ENCODE measurements at regions not wholly inside any gene's neighbourhood (a gene's known extent, or its start where the extent isn't known, plus 50 kb on each side); places are given as distances from the start of the nearest gene placed in this dataset.

GRCh38 chr2:234705108-234705507 lies 208.2 kb upstream of the ARL4C start:
- H3K36me3 ChIP-seq (ENCODE audit: control insufficient read depth in 2 of 2, insufficient read depth in 1 of 2, low read length in 2 of 2), result no peaks in the 10 kb centered on the region
- no peaks in the 10 kb centered on the region for H3K9me3 ChIP-seq (ENCODE audit: control insufficient read depth, insufficient read depth, low read depth, low read length)
- ChIA-PET CTCF (interaction anchor here (0.6 to 0.8 kb wide), 2 partner anchors 10 to 413 kb away, joined by 3 read pairs; no protein-coding TSS in a partner anchor), POLR2A (no interaction called here)
- no peak overlapping the region for H3K4me3 ChIP-seq (ENCODE audit: low read depth, low read length)
- no peak overlapping the region for H3K27ac ChIP-seq (ENCODE audit: extremely low read depth, low read depth, low read length)
- no peaks in the 10 kb centered on the region for H3K4me1 ChIP-seq (ENCODE audit: control insufficient read depth, insufficient read depth, low read length)
- TF ChIP-seq ZNF629 (tag by site-specific recombination; IDR thresholded peaks at IDR 0.05) (peak; percentile 89), ZFP41 (tag by site-specific recombination; IDR thresholded peaks at IDR 0.05; ENCODE audit: borderline replicate concordance) (no peak), PRDM1 (tag by site-specific recombination; IDR thresholded peaks at IDR 0.05) (peak; percentile 36; the same call in 1 of the 2 replicates), ZNF366 (tag by site-specific recombination; conservative IDR thresholded peaks at IDR 0.05) (no peak; the same call in 1 of the 2 replicates), ZEB2 (tag by site-specific recombination; IDR thresholded peaks at IDR 0.05) (no peak), ZNF138 (tag by site-specific recombination; IDR thresholded peaks at IDR 0.05; ENCODE audit: borderline replicate concordance) (no peak), ZBTB21 (tag by site-specific recombination; IDR thresholded peaks at IDR 0.05) (peak; percentile 87), ZNF423 (tag by site-specific recombination; IDR thresholded peaks at IDR 0.05) (no peak), SP7 (tag by site-specific recombination; IDR thresholded peaks at IDR 0.05) (peak; percentile 67)
- TF ChIP-seq, protein P1, sequence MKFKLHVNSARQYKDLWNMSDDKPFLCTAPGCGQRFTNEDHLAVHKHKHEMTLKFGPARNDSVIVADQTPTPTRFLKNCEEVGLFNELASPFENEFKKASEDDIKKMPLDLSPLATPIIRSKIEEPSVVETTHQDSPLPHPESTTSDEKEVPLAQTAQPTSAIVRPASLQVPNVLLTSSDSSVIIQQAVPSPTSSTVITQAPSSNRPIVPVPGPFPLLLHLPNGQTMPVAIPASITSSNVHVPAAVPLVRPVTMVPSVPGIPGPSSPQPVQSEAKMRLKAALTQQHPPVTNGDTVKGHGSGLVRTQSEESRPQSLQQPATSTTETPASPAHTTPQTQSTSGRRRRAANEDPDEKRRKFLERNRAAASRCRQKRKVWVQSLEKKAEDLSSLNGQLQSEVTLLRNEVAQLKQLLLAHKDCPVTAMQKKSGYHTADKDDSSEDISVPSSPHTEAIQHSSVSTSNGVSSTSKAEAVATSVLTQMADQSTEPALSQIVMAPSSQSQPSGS (tag by site-specific recombination; IDR thresholded peaks at IDR 0.05; ENCODE audit: low read depth), result peak; percentile 72
- TF ChIP-seq, protein P2, sequence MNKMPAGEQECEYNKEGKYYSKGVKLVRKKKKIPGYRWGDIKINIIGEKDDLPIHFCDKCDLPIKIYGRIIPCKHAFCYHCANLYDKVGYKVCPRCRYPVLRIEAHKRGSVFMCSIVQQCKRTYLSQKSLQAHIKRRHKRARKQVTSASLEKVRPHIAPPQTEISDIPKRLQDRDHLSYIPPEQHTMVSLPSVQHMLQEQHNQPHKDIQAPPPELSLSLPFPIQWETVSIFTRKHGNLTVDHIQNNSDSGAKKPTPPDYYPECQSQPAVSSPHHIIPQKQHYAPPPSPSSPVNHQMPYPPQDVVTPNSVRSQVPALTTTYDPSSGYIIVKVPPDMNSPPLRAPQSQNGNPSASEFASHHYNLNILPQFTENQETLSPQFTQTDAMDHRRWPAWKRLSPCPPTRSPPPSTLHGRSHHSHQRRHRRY (tag by site-specific recombination; IDR thresholded peaks at IDR 0.05), result no peak

DNA sequence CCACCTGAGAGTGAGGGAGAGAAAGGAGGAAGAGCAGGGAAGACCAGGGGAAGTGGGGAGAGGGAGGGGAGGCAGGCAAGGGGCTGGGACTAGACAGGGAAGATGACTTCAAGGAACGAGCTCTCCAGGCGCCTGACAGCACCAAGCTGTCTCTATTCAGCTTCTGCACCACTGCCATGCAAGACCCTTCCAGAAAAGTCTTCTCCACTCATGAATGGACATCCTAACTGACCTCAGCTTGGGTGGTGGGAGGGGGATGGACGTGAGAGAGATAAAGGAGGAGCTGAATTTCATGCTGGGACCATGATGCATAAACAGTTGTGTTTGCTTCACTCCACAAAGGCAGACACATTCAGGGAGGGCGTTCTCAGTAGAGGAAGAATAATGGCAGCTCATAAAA lies 206.4 kb upstream of the ARL4C start:
- POLR2A ChIA-PET, result interaction anchor here (0.5 to 0.6 kb wide), 2 partner anchors 14 to 100 kb away, joined by 5 read pairs; no protein-coding TSS in a partner anchor
- CTCF ChIA-PET, result interaction anchor here (0.6 kb wide), 1 partner anchor 13 kb away, joined by 6 read pairs; no protein-coding TSS in a partner anchor

DNA sequence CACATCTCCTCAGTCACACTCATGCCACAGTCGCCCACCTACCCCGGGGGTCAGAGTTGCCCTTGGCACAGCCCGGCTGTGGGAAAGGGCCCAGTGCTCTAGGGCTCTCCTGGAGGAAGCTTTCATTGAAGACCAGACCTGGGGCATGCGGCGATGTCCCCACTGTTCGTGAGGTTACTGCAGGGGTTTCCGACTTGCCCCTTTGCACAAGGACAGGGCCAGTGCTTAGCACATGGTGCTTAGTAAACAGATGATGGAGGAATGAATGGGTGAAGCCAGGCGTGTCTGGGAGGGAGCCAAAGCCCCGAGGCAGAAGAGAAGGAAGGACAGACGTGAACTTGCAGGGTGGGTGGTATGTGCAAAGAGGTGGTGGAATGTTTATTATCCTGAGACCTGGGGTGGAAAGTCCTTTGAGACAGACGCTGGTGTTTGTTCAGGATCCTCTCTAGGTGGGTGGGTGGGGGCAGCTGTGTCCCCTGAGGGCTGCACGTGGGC lies 205.9 kb upstream of the ARL4C start:
- H3K4me1 ChIP-seq (ENCODE audit: control insufficient read depth, insufficient read depth, low read length), result no peaks in the 10 kb centered on the region
- no peak overlapping the region for H3K27ac ChIP-seq (ENCODE audit: extremely low read depth, low read depth, low read length)
- TF ChIP-seq ZNF248 (tag by site-specific recombination; IDR thresholded peaks at IDR 0.05) (no peak), HOXD13 (CRISPR knock-in tag; IDR thresholded peaks at IDR 0.05; ENCODE audit: borderline replicate concordance) (0 out of 2 replicates have a peak, but pooled peaks have one; percentile 26), EGR2 (tag by site-specific recombination; IDR thresholded peaks at IDR 0.05; ENCODE audit: low read depth) (peak; percentile 87), ZFHX2 (tag by site-specific recombination; conservative IDR thresholded peaks at IDR 0.05) (peak; percentile 88)
- no peaks in the 10 kb centered on the region for H3K36me3 ChIP-seq (ENCODE audit: control insufficient read depth in 2 of 2, insufficient read depth in 1 of 2, low read length in 2 of 2)
- POLR2A ChIA-PET, result no interaction called here
- H3K9me3 ChIP-seq (ENCODE audit: control insufficient read depth, insufficient read depth, low read depth, low read length), result no peaks in the 10 kb centered on the region; the same call in 1 of the 2 replicates
- CTCF ChIA-PET, result interaction anchor here (1.2 kb wide), 1 partner anchor 69 kb away, joined by 3 read pairs; no protein-coding TSS in a partner anchor
- no peak overlapping the region for H3K4me3 ChIP-seq (ENCODE audit: low read depth, low read length)

More for the DNA sequence above, 206.4 kb upstream of the ARL4C start:
- no peaks in the 10 kb centered on the region for H3K4me1 ChIP-seq (ENCODE audit: control insufficient read depth, insufficient read depth, low read length)
- no peak overlapping the region for H3K4me3 ChIP-seq (ENCODE audit: low read depth, low read length)
- H3K36me3 ChIP-seq (ENCODE audit: control insufficient read depth in 2 of 2, insufficient read depth in 1 of 2, low read length in 2 of 2), result no peaks in the 10 kb centered on the region
- no peak overlapping the region for H3K27ac ChIP-seq (ENCODE audit: extremely low read depth, low read depth, low read length)
- TF ChIP-seq ZNF248 (tag by site-specific recombination; IDR thresholded peaks at IDR 0.05), result no peak
- TF ChIP-seq PRDM1 (tag by site-specific recombination; IDR thresholded peaks at IDR 0.05), result no peak
- no peaks in the 10 kb centered on the region; the same call in 1 of the 2 replicates for H3K9me3 ChIP-seq (ENCODE audit: control insufficient read depth, insufficient read depth, low read depth, low read length)

GRCh38 chr2:234701841-234702240 lies 205.0 kb upstream of the ARL4C start:
- no peak overlapping the region for H3K27ac ChIP-seq (ENCODE audit: extremely low read depth, low read depth, low read length)
- CTCF ChIA-PET, result interaction anchor here (0.5 to 1.2 kb wide), 3 partner anchors 68 to 208 kb away, joined by 3 to 5 read pairs (median 3); no protein-coding TSS in a partner anchor
- no peaks in the 10 kb centered on the region; the same call in 1 of the 2 replicates for H3K9me3 ChIP-seq (ENCODE audit: control insufficient read depth, insufficient read depth, low read depth, low read length)
- no peaks in the 10 kb centered on the region for H3K36me3 ChIP-seq (ENCODE audit: control insufficient read depth in 2 of 2, insufficient read depth in 1 of 2, low read length in 2 of 2)
- POLR2A ChIA-PET, result no interaction called here
- no peaks in the 10 kb centered on the region for H3K4me1 ChIP-seq (ENCODE audit: control insufficient read depth, insufficient read depth, low read length)
- no peak overlapping the region for H3K4me3 ChIP-seq (ENCODE audit: low read depth, low read length)
- no peak for TF ChIP-seq SALL2 (tag by site-specific recombination; IDR thresholded peaks at IDR 0.05; ENCODE audit: borderline replicate concordance)
- TF ChIP-seq, protein P3, sequence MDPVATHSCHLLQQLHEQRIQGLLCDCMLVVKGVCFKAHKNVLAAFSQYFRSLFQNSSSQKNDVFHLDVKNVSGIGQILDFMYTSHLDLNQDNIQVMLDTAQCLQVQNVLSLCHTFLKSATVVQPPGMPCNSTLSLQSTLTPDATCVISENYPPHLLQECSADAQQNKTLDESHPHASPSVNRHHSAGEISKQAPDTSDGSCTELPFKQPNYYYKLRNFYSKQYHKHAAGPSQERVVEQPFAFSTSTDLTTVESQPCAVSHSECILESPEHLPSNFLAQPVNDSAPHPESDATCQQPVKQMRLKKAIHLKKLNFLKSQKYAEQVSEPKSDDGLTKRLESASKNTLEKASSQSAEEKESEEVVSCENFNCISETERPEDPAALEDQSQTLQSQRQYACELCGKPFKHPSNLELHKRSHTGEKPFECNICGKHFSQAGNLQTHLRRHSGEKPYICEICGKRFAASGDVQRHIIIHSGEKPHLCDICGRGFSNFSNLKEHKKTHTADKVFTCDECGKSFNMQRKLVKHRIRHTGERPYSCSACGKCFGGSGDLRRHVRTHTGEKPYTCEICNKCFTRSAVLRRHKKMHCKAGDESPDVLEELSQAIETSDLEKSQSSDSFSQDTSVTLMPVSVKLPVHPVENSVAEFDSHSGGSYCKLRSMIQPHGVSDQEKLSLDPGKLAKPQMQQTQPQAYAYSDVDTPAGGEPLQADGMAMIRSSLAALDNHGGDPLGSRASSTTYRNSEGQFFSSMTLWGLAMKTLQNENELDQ (tag by site-specific recombination; IDR thresholded peaks at IDR 0.05; ENCODE audit: low read depth), result no peak
- no peak for TF ChIP-seq ZNF600 (tag by site-specific recombination; IDR thresholded peaks at IDR 0.05)
- no peak for TF ChIP-seq ZNF121 (tag by site-specific recombination; IDR thresholded peaks at IDR 0.05)
- TF ChIP-seq ZNF501 (tag by site-specific recombination; IDR thresholded peaks at IDR 0.05), result no peak
- TF ChIP-seq HIC1 (tag by site-specific recombination; IDR thresholded peaks at IDR 0.05), result no peak

Measured in HEK293 (cell line).